Gastroesophageal sphincter (tissue), 4 donors: ENCODE measurements at regions not wholly inside any gene's neighbourhood (a gene's known extent, or its start where the extent isn't known, plus 50 kb on each side); places are given as distances from the start of the nearest gene placed in this dataset.

Source experiments
- ATAC-seq: fragments of 150-250 bp; one replicate; pipeline ENCODE4 v1.9.1; 2016; ENCODE audit warnings: mild to moderate bottlenecking, moderate library complexity
- H3K27ac ChIP-seq, 4 donors: fragments of 200-600 bp; sonication (generic) in 3 of 4; 1 replicate in 3 of 4; 2 replicates in 1 of 4; pipeline ENCODE4 v1.5.1; 2016 to 2019
- H3K27me3 ChIP-seq: fragments of 200-600 bp; sonication (generic); one replicate; pipeline ENCODE4 v1.5.1; 2019
- H3K36me3 ChIP-seq, 2 donors: fragments of 200-600 bp; sonication (generic); one replicate each; pipeline ENCODE4 v1.5.1; 2019; ENCODE audit warnings: control low read depth in 1 of 2
- H3K4me1 ChIP-seq, 3 donors: fragments of 200-600 bp; sonication (generic); 1 replicate in 2 of 3; 2 replicates in 1 of 3; pipeline ENCODE4 v1.5.1; 2016 to 2019; ENCODE audit warnings: control low read depth in 2 of 3
- H3K4me3 ChIP-seq, 2 donors: fragments of 200-600 bp; sonication (generic); one replicate each; pipeline ENCODE4 v1.5.1; 2019; ENCODE audit warnings: mild to moderate bottlenecking in 1 of 2, moderate library complexity in 1 of 2
- H3K9me3 ChIP-seq, 3 donors: fragments of 200-600 bp; sonication (generic); one replicate each; pipeline ENCODE4 v1.5.1; 2017 to 2019; ENCODE audit warnings: control low read depth in 2 of 3
- CTCF ChIP-seq, 4 experiments: fragments of 200-600 bp in 2 of 4; fragments of 450-650 bp in 2 of 4; sonication (generic) in 1 of 4; IDR thresholded peaks; one replicate each; pipeline ENCODE4 v1.5.1; 2017 to 2019; ENCODE audit warnings: antibody characterized with exemption in 4 of 4, mild to moderate bottlenecking in 2 of 4, moderate library complexity in 2 of 4
- EP300 ChIP-seq: sonication (generic); formaldehyde crosslinking; IDR thresholded peaks from one replicate; pipeline ENCODE4 v1.6.1; 2017; ENCODE audit warnings: antibody characterized with exemption, mild to moderate bottlenecking
- POLR2A ChIP-seq, 2 donors: fragments of 450-650 bp; IDR thresholded peaks; one replicate each; pipeline ENCODE4 v1.6.1; 2017; ENCODE audit warnings: antibody characterized with exemption in 2 of 2, mild to moderate bottlenecking in 2 of 2, moderate library complexity in 1 of 2
- POLR2AphosphoS5 ChIP-seq: sonication (generic); formaldehyde crosslinking; IDR thresholded peaks from one replicate; pipeline ENCODE4 v1.6.1; 2017; ENCODE audit warnings: antibody characterized with exemption
- WGBS, 2 donors: methylation state at CpG; one replicate each; pipeline ENCODE4 v1.1.5; 2018; ENCODE audit warnings: low coverage in 1 of 2; 5-methylcytosine and 5-hydroxymethylcytosine counted together

DNA sequence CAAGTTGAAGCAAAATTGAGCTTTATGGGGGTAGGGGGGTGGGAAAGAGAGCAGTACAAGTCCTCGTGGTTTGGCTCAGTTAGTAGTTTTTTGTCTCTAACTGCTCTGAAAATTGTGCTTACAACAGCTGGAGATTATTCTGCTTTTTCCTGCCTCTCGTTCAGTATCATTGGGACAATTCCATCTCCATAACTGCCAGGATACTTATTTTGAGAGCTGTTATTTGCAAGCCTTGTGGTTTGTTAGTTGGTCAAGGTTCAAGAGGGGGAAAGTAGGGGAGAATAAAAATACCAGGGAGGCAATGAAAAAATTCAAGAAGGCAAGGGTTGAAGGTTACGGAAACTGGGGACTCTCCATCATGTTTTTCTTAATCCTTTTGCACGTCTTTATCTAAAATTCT is 811.8 kb upstream of the ADGRL2 start:
- no peaks in the 10 kb centered on the region for H3K27me3 ChIP-seq
- H3K27ac ChIP-seq = no peak overlapping the region
- no peak overlapping the region for H3K4me3 ChIP-seq
- no peak for TF ChIP-seq POLR2AphosphoS5
- TF ChIP-seq POLR2A (IDR thresholded peaks at IDR 0.05) = no peak
- no peak for TF ChIP-seq EP300
- 55 to 93% methylated on average over 3 to 4 of the region's 4 CpGs for WGBS, 2 donors
- no peaks in the 10 kb centered on the region for H3K36me3 ChIP-seq
- H3K9me3 ChIP-seq = no peaks in the 10 kb centered on the region
- no peaks in the 10 kb centered on the region for H3K4me1 ChIP-seq
- no peak for ATAC-seq

- H3K4me1 ChIP-seq = no peaks in the 10 kb centered on the region
- no peaks in the 10 kb centered on the region for H3K27me3 ChIP-seq
- WGBS, 2 donors = 75 to 81% methylated on average over 1 of the region's 1 CpG
- no peak for ATAC-seq
- H3K27ac ChIP-seq = no peak overlapping the region
- no peaks in the 10 kb centered on the region for H3K36me3 ChIP-seq
- no peak overlapping the region for H3K4me3 ChIP-seq
- TF ChIP-seq POLR2A (IDR thresholded peaks at IDR 0.05) = no peak
- no peak for TF ChIP-seq EP300
- TF ChIP-seq CTCF (IDR thresholded peaks at IDR 0.05) = no peak
- no peak for TF ChIP-seq POLR2AphosphoS5
- H3K9me3 ChIP-seq = no peaks in the 10 kb centered on the region
Measured at GRCh38 chr1:80987824-80988223, 812.9 kb upstream of the ADGRL2 start.

DNA sequence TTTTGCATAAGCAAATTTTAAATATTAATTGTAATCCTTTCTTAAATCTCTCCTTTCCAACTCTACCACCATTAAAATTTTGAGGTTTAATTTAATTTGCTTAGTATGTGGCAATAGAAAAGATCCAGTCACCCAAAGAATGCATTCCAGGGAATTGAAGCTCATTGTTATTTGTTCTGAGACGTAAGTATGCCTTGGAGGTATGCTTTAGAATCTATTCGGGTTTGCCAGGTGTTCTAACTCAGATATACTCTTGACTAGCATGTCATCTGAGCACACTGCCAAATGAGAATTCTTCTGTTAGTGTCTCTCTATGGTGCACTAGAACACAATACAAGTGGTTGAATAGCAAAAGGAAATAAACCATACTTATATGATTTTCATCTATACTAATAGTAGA is 813.6 kb upstream of the ADGRL2 start:
- Histone ChIP-seq H3K4me1 (no peaks in the 10 kb centered on the region), H3K27me3 (no peaks in the 10 kb centered on the region), H3K9me3 (no peaks in the 10 kb centered on the region), H3K36me3 (no peaks in the 10 kb centered on the region), H3K4me3 (no peak overlapping the region), H3K27ac (no peak overlapping the region)
- 28 to 32% methylated on average over 2 of the region's 2 CpGs for WGBS, 2 donors
- ATAC-seq = no peak
- no peak for TF ChIP-seq CTCF (IDR thresholded peaks at IDR 0.05)
- no peak for TF ChIP-seq POLR2AphosphoS5
- no peak for TF ChIP-seq POLR2A (IDR thresholded peaks at IDR 0.05)
- TF ChIP-seq EP300 = no peak

GRCh38 chr1:80982831-80983230 is 817.9 kb upstream of the ADGRL2 start:
- 84 to 97% methylated on average over 3 of the region's 3 CpGs for WGBS, 2 donors
- TF ChIP-seq POLR2A (IDR thresholded peaks at IDR 0.05) (no peak), CTCF (IDR thresholded peaks at IDR 0.05) (no peak)
- Histone ChIP-seq H3K36me3 (no peaks in the 10 kb centered on the region), H3K27ac (no peak overlapping the region), H3K9me3 (no peaks in the 10 kb centered on the region), H3K4me1 (no peaks in the 10 kb centered on the region), H3K27me3 (no peaks in the 10 kb centered on the region), H3K4me3 (no peak overlapping the region)
- no peak for ATAC-seq

DNA sequence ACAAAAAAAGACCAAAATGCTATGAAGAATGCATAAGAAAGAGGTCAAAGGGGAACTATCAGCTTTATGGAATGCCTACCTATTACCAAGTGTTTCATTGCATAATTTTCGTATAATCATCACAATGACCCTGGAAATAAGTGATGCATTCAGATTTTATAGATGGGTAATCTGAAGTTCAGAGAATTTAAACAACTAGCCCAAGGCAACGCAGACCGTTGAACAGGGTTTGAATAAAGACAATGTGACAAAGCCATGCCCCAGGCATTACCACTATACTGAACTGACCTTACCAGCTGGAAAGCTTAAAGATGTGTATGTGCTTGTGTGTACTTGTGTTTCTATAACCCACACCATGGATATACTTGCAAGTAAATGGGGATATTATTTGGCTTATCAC is 827.6 kb upstream of the ADGRL2 start:
- Histone ChIP-seq H3K4me1 (no peaks in the 10 kb centered on the region), H3K36me3 (no peaks in the 10 kb centered on the region), H3K9me3 (no peaks in the 10 kb centered on the region), H3K27me3 (no peaks in the 10 kb centered on the region), H3K27ac (no peak overlapping the region), H3K4me3 (no peak overlapping the region)
- 81 to 91% methylated on average over 3 of the region's 3 CpGs for WGBS, 2 donors
- no peak for ATAC-seq
- TF ChIP-seq CTCF (IDR thresholded peaks at IDR 0.05) (no peak), POLR2AphosphoS5 (no peak), POLR2A (IDR thresholded peaks at IDR 0.05) (no peak)

- no peaks in the 10 kb centered on the region for H3K9me3 ChIP-seq
Measured at GRCh38 chr1:80966266-80966665, 834.5 kb upstream of the ADGRL2 start.

More at GRCh38 chr1:80966266-80966665, 834.5 kb upstream of the ADGRL2 start:
- Histone ChIP-seq H3K27ac (no peak overlapping the region), H3K36me3 (no peaks in the 10 kb centered on the region), H3K4me3 (no peak overlapping the region), H3K4me1 (no peaks in the 10 kb centered on the region), H3K27me3 (no peaks in the 10 kb centered on the region)
- WGBS, 2 donors = 50 to 86% methylated on average over 1 of the region's 1 CpG
- TF ChIP-seq POLR2A (IDR thresholded peaks at IDR 0.05) (no peak), POLR2AphosphoS5 (no peak), CTCF (IDR thresholded peaks at IDR 0.05) (no peak), EP300 (no peak)
- no peak for ATAC-seq
